Suprapubic skin (tissue), 4 donors: ENCODE measurements at regions not wholly inside any gene's neighbourhood (a gene's known extent, or its start where the extent isn't known, plus 50 kb on each side); places are given as distances from the start of the nearest gene placed in this dataset.

ENCODE experiments used
- EP300 ChIP-seq: sonication (generic); formaldehyde crosslinking; IDR thresholded peaks from one replicate; pipeline ENCODE4 v1.6.1; 2017; ENCODE audit warnings: antibody characterized with exemption
- POLR2A ChIP-seq, 2 donors: fragments of 450-650 bp; IDR thresholded peaks; one replicate each; pipeline ENCODE4 v1.6.1; 2017; ENCODE audit warnings: antibody characterized with exemption in 2 of 2, mild to moderate bottlenecking in 2 of 2, moderate library complexity in 2 of 2
- POLR2AphosphoS5 ChIP-seq, 3 donors: sonication (generic); formaldehyde crosslinking; IDR thresholded peaks; one replicate each; pipeline ENCODE4 v1.6.1; 2017; ENCODE audit warnings: antibody characterized with exemption in 3 of 3
- TF ChIP-seq, protein P1 (sequence below), 2 donors: fragments of 200-600 bp in 1 of 2; fragments of 450-650 bp in 1 of 2; sonication (generic) in 1 of 2; IDR thresholded peaks; one replicate each; pipeline ENCODE4 v1.5.1; 2016 to 2019; ENCODE audit warnings: antibody characterized with exemption in 2 of 2, mild to moderate bottlenecking in 1 of 2, moderate library complexity in 1 of 2

- TF ChIP-seq, protein P1, sequence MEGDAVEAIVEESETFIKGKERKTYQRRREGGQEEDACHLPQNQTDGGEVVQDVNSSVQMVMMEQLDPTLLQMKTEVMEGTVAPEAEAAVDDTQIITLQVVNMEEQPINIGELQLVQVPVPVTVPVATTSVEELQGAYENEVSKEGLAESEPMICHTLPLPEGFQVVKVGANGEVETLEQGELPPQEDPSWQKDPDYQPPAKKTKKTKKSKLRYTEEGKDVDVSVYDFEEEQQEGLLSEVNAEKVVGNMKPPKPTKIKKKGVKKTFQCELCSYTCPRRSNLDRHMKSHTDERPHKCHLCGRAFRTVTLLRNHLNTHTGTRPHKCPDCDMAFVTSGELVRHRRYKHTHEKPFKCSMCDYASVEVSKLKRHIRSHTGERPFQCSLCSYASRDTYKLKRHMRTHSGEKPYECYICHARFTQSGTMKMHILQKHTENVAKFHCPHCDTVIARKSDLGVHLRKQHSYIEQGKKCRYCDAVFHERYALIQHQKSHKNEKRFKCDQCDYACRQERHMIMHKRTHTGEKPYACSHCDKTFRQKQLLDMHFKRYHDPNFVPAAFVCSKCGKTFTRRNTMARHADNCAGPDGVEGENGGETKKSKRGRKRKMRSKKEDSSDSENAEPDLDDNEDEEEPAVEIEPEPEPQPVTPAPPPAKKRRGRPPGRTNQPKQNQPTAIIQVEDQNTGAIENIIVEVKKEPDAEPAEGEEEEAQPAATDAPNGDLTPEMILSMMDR (IDR thresholded peaks at IDR 0.05): no peak
- TF ChIP-seq POLR2A (IDR thresholded peaks at IDR 0.05): no peak
- no peak for TF ChIP-seq POLR2AphosphoS5 (IDR thresholded peaks at IDR 0.05)
- TF ChIP-seq EP300: no peak
These were observed 185.9 kb upstream of the CADM2 start for GRCh38 chr3:84772841-84773240.
